HFFc6 (cell line): ENCODE measurements at regions not wholly inside any gene's neighbourhood (a gene's known extent, or its start where the extent isn't known, plus 50 kb on each side); places are given as distances from the start of the nearest gene placed in this dataset.

Source experiments
- DNase-seq: peaks from one replicate; pipeline ENCODE4 v3.0.0-alpha.2; 2018
- H3K27ac Mint-ChIP-seq: 2 replicates; pipeline ENCODE4 v1.8.0; 2020; ENCODE audit warnings: mild to moderate bottlenecking, mixed read lengths
- H3K27me3 Mint-ChIP-seq: 2 replicates; pipeline ENCODE4 v1.8.0; 2021; ENCODE audit warnings: mild to moderate bottlenecking, moderate library complexity, mixed read lengths; ENCODE audit not compliant: insufficient read depth
- H3K36me3 Mint-ChIP-seq: 2 replicates; pipeline ENCODE4 v1.8.0; 2021; ENCODE audit warnings: low read depth, mixed read lengths
- H3K4me1 Mint-ChIP-seq: 2 replicates; pipeline ENCODE4 v1.8.0; 2020; ENCODE audit warnings: low read depth, mixed read lengths
- H3K4me3 Mint-ChIP-seq: 2 replicates; pipeline ENCODE4 v1.8.0; 2020; ENCODE audit warnings: mild to moderate bottlenecking, moderate library complexity, mixed read lengths
- H3K9me3 Mint-ChIP-seq: 2 replicates; pipeline ENCODE4 v1.8.0; 2020; ENCODE audit warnings: mild to moderate bottlenecking, mixed read lengths
- TF ChIP-seq, protein P1 (sequence below): fragments of 200-600 bp; sonication (generic); IDR thresholded peaks from 2 replicates; pipeline ENCODE4 v1.5.0; 2021; ENCODE audit warnings: antibody characterized with exemption, mild to moderate bottlenecking

DNA sequence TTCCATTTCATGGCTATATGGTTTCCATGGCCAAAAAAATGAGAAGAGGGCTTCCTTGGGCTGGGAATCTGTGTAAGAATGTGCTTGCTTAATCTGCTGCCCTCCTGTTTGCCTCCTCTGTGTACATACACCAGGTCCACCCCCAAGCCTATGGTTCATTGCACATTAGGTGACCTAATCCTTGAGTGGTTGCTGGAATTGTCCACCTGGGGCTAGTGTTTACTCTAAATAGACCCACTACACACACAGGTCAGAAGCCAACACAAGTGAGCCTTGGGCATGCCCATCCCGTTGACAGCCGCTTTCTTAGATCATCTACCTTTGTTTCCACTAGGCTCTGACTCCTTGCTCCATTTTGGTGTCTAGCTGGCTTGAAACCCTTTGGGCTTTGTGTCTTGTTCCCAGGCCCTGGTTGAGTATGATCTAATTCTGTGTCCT, 59.2 kb upstream of the ATL2 start:
- Mint-ChIP-seq H3K27me3 (peaks cover 38% of the 10 kb centered on the region), H3K4me1 (no peaks in the 10 kb centered on the region), H3K4me3 (no peak overlapping the region)

DNA sequence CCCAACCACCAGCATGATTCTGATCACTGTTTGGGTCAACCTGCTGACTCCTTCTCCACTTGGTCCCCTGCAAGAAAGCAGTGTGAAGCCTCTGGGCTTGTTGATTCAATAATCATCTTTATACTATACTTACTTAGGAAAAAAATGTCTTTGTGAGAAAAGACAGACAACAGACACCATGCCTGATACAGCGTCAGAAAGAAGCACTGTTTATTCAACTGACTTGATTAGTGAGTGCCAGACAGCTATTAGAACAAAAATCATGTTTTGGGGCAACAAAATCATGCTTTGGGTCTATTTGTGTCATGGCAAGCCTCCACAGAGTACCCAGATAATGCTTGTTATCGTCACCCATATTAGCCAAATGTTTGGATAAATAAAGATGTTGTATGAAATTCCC, 58.7 kb upstream of the ATL2 start:
- H3K27me3 Mint-ChIP-seq = peaks cover 38% of the 10 kb centered on the region
- TF ChIP-seq, protein P1, sequence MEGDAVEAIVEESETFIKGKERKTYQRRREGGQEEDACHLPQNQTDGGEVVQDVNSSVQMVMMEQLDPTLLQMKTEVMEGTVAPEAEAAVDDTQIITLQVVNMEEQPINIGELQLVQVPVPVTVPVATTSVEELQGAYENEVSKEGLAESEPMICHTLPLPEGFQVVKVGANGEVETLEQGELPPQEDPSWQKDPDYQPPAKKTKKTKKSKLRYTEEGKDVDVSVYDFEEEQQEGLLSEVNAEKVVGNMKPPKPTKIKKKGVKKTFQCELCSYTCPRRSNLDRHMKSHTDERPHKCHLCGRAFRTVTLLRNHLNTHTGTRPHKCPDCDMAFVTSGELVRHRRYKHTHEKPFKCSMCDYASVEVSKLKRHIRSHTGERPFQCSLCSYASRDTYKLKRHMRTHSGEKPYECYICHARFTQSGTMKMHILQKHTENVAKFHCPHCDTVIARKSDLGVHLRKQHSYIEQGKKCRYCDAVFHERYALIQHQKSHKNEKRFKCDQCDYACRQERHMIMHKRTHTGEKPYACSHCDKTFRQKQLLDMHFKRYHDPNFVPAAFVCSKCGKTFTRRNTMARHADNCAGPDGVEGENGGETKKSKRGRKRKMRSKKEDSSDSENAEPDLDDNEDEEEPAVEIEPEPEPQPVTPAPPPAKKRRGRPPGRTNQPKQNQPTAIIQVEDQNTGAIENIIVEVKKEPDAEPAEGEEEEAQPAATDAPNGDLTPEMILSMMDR = no peak
- DNase-seq = no peak
- no peak overlapping the region for H3K4me3 Mint-ChIP-seq
- no peaks in the 10 kb centered on the region for H3K36me3 Mint-ChIP-seq
- H3K4me1 Mint-ChIP-seq = no peaks in the 10 kb centered on the region
- no peaks in the 10 kb centered on the region for H3K9me3 Mint-ChIP-seq
- H3K27ac Mint-ChIP-seq = no peak overlapping the region

More for the DNA sequence above, 59.2 kb upstream of the ATL2 start:
- no peaks in the 10 kb centered on the region for H3K36me3 Mint-ChIP-seq
- TF ChIP-seq, protein P1 = no peak
- H3K27ac Mint-ChIP-seq = no peak overlapping the region
- no peak for DNase-seq
- no peaks in the 10 kb centered on the region for H3K9me3 Mint-ChIP-seq

DNA sequence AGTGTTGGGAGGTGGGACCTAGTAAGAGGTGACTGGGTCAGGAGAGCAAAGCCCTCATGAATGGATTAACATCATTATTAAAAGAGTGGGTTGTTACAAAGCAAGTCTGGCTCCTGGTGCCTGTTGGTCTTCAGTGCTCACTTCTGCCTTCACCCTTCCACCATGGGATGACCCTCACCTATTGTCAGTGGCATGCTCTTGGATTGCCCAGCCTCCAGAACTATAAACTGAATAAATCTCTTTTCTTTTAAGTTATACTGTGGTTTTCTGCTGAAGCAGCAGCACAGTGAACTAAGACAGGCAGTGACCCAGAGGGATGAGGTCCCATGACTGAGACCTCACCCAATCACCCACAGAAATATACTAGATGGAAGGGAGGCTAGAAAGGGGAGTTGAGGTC, 57.5 kb upstream of the ATL2 start:
- H3K9me3 Mint-ChIP-seq = no peaks in the 10 kb centered on the region
- TF ChIP-seq, protein P1 = no peak
- H3K4me1 Mint-ChIP-seq = no peaks in the 10 kb centered on the region
- no peak overlapping the region for H3K4me3 Mint-ChIP-seq
- H3K36me3 Mint-ChIP-seq = no peaks in the 10 kb centered on the region
- DNase-seq = no peak
- H3K27ac Mint-ChIP-seq = no peak overlapping the region
- H3K27me3 Mint-ChIP-seq = peaks cover 42% of the 10 kb centered on the region

DNA sequence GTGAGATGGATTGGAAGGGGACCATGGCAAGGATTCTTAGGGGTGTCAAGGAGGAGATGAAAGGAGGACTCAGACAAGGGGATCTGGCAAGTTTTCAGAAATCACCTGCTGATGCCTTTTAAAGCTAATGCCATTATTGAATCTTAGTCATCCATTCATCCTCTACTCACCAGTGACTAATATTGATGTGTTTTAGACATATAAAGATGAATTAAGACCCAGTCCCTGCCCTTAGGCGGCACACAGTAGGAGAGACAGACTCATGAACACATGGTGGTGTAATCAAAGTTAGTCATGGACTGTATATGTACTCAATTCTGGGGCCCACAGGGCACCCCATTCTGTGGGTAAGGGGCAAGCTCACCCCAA, 56.5 kb upstream of the ATL2 start:
- no peaks in the 10 kb centered on the region for H3K36me3 Mint-ChIP-seq
- TF ChIP-seq, protein P1 = no peak
- peaks cover 47% of the 10 kb centered on the region for H3K27me3 Mint-ChIP-seq
- DNase-seq = no peak
- no peaks in the 10 kb centered on the region for H3K9me3 Mint-ChIP-seq
- no peak overlapping the region for H3K27ac Mint-ChIP-seq
- H3K4me1 Mint-ChIP-seq = no peaks in the 10 kb centered on the region
- H3K4me3 Mint-ChIP-seq = no peak overlapping the region

DNA sequence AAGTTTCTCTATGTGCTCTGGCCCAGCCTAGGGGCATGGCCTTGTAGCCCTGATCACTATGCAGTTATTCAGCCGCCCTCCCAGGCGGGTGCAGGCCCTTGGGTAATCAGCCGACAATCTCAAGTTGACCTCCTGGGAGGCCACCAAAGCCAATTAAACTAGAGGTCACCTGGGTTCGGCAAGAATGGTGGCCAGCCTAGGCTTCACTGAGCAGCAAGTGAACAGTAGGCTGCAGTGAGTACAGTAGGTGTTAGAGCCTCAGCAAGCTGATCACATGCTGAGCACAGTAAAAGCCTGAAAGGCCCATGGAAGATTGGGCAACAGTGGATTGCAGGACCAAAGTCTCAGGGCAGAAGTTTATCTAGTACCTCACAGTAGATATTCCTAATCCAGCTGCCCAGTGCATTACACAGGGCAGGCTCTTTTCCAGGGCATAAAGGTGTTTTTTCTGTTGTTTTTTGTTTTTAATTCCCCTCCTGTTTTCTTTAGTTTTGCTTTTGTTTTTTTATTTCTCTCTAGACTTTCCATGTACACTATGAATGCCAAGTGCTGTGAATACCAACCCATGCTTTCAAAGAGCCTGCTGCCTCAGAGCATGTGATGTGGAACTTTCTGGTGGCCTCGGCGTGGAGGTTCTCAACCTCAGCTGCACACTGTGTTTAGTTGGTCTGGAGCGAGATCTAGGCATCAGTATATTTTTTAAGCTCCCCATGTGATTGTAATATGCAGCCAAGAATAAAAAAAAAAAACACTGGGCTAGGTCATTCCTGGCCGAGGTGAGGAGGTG, 55.9 kb upstream of the ATL2 start:
- no peak for DNase-seq
- Mint-ChIP-seq H3K4me1 (no peaks in the 10 kb centered on the region), H3K4me3 (no peak overlapping the region), H3K27me3 (peaks cover 48% of the 10 kb centered on the region), H3K36me3 (no peaks in the 10 kb centered on the region), H3K27ac (no peak overlapping the region), H3K9me3 (no peaks in the 10 kb centered on the region)
- TF ChIP-seq, protein P1 = no peak
